ENCODE measurements at regions not wholly inside any gene's neighbourhood (a gene's known extent, or its start where the extent isn't known, plus 50 kb on each side); places are given as distances from the start of the nearest gene placed in this dataset.
A peak's percentile ranks its signal among the peaks of the same experiment; 100 is the strongest.

GRCh38 chr16:76612497-76612896 lies 335.3 kb downstream of the CNTNAP4 start:
- Histone ChIP-seq H3K4me1 (ENCODE audit: control insufficient read depth in 2 of 2, insufficient read depth in 2 of 2, low read length in 2 of 2) (no peaks in the 10 kb centered on the region), H3K27me3 (ENCODE audit: control insufficient read depth in 2 of 2, insufficient read depth in 2 of 2, low read length in 2 of 2) (no peaks in the 10 kb centered on the region), H3K27ac (ENCODE audit: low read depth, low read length) (no peak overlapping the region), H3K4me3 (ENCODE audit: low read length) (no peak overlapping the region), H3K36me3 (ENCODE audit: control insufficient read depth in 2 of 3, insufficient read depth in 3 of 3, low read length in 3 of 3) (no peaks in the 10 kb centered on the region), H3K9me3 (ENCODE audit: control insufficient read depth in 2 of 3, low read length in 3 of 3) (no peaks in the 10 kb centered on the region)
- no peak for ATAC-seq
- Mint-ChIP-seq H3K9me3 (peaks cover 0 to 4% (median 0%) of the 10 kb centered on the region in 11 donors), H3K4me1 (no peaks in the 10 kb centered on the region), H3K36me3 (no peaks in the 10 kb centered on the region), H3K27ac (no peak overlapping the region), H3K4me3 (no peak overlapping the region), H3K27me3 (no peaks in the 10 kb centered on the region)
- intact Hi-C loops (cut with micrococcal nuclease), result no loop called here
- POLR2A ChIA-PET, result no interaction called here
- no peak for DNase-seq
- CTCF ChIA-PET, result no interaction called here

- Mint-ChIP-seq H3K27me3 (no peaks in the 10 kb centered on the region), H3K4me3 (no peak overlapping the region), H3K27ac (no peak overlapping the region), H3K4me1 (no peaks in the 10 kb centered on the region), H3K9me3 (peaks cover 0 to 9% (median 4%) of the 10 kb centered on the region in 11 donors), H3K36me3 (no peaks in the 10 kb centered on the region)
- H3K9me3 ChIP-seq (ENCODE audit: control insufficient read depth in 2 of 3, low read length in 3 of 3), result no peaks in the 10 kb centered on the region
- POLR2A ChIA-PET, result no interaction called here
- CTCF ChIA-PET, result no interaction called here
- no peak overlapping the region for H3K4me3 ChIP-seq (ENCODE audit: low read length)
- no peak overlapping the region for H3K27ac ChIP-seq (ENCODE audit: low read depth, low read length)
- ATAC-seq (no peak), DNase-seq (no peak)
- intact Hi-C loops (cut with micrococcal nuclease), result no loop called here
- H3K36me3 ChIP-seq (ENCODE audit: control insufficient read depth in 2 of 3, insufficient read depth in 3 of 3, low read length in 3 of 3), result no peaks in the 10 kb centered on the region
- H3K4me1 ChIP-seq (ENCODE audit: control insufficient read depth in 2 of 2, insufficient read depth in 2 of 2, low read length in 2 of 2), result no peaks in the 10 kb centered on the region
- no peaks in the 10 kb centered on the region for H3K27me3 ChIP-seq (ENCODE audit: control insufficient read depth in 2 of 2, insufficient read depth in 2 of 2, low read length in 2 of 2)
Measured at GRCh38 chr16:76614269-76614668, 337.1 kb downstream of the CNTNAP4 start.

- DNase-seq, result no peak
Measured at GRCh38 chr16:76622876-76623275, 345.7 kb downstream of the CNTNAP4 start.

GRCh38 chr16:76634847-76635697 lies 357.9 kb downstream of the CNTNAP4 start:
- POLR2A ChIA-PET, result no interaction called here
- Histone ChIP-seq H3K27me3 (ENCODE audit: control insufficient read depth in 2 of 2, insufficient read depth in 2 of 2, low read length in 2 of 2) (no peaks in the 10 kb centered on the region), H3K4me1 (ENCODE audit: control insufficient read depth in 2 of 2, insufficient read depth in 2 of 2, low read length in 2 of 2) (no peaks in the 10 kb centered on the region), H3K27ac (ENCODE audit: low read depth, low read length) (no peak overlapping the region), H3K9me3 (ENCODE audit: control insufficient read depth in 2 of 3, low read length in 3 of 3) (no peaks in the 10 kb centered on the region), H3K36me3 (ENCODE audit: control insufficient read depth in 2 of 3, insufficient read depth in 3 of 3, low read length in 3 of 3) (no peaks in the 10 kb centered on the region), H3K4me3 (ENCODE audit: low read length) (no peak overlapping the region)
- Mint-ChIP-seq H3K27me3 (no peaks in the 10 kb centered on the region), H3K27ac (no peak overlapping the region), H3K4me3 (peak overlapping the region in 1 of 10 donors; percentile 3), H3K36me3 (peaks cover 0 to 5% (median 0%) of the 10 kb centered on the region in 5 donors), H3K9me3 (peaks cover 0 to 36% (median 11%) of the 10 kb centered on the region in 11 donors), H3K4me1 (no peaks in the 10 kb centered on the region)
- intact Hi-C loops (cut with micrococcal nuclease), result no loop called here
- DNase-seq (peak in 2 of 9 donors; percentile 0 to 5), ATAC-seq (no peak)
- CTCF ChIA-PET, result no interaction called here

More at GRCh38 chr16:76622876-76623275, 345.7 kb downstream of the CNTNAP4 start:
- ChIA-PET POLR2A (no interaction called here), CTCF (no interaction called here)
- no peaks in the 10 kb centered on the region for H3K4me1 Mint-ChIP-seq
- no peak overlapping the region for H3K4me3 Mint-ChIP-seq
- no peak for ATAC-seq
- H3K27me3 Mint-ChIP-seq, result no peaks in the 10 kb centered on the region
- no peak overlapping the region for H3K27ac Mint-ChIP-seq
- H3K9me3 Mint-ChIP-seq, result peaks cover 0 to 13% (median 6%) of the 10 kb centered on the region in 11 donors
- Histone ChIP-seq H3K4me3 (ENCODE audit: low read length) (no peak overlapping the region), H3K4me1 (ENCODE audit: control insufficient read depth in 2 of 2, insufficient read depth in 2 of 2, low read length in 2 of 2) (no peaks in the 10 kb centered on the region), H3K27ac (ENCODE audit: low read depth, low read length) (no peak overlapping the region), H3K27me3 (ENCODE audit: control insufficient read depth in 2 of 2, insufficient read depth in 2 of 2, low read length in 2 of 2) (no peaks in the 10 kb centered on the region), H3K36me3 (ENCODE audit: control insufficient read depth in 2 of 3, insufficient read depth in 3 of 3, low read length in 3 of 3) (no peaks in the 10 kb centered on the region), H3K9me3 (ENCODE audit: control insufficient read depth in 2 of 3, low read length in 3 of 3) (no peaks in the 10 kb centered on the region)
- intact Hi-C loops (cut with micrococcal nuclease), result no loop called here
- no peaks in the 10 kb centered on the region for H3K36me3 Mint-ChIP-seq

DNA sequence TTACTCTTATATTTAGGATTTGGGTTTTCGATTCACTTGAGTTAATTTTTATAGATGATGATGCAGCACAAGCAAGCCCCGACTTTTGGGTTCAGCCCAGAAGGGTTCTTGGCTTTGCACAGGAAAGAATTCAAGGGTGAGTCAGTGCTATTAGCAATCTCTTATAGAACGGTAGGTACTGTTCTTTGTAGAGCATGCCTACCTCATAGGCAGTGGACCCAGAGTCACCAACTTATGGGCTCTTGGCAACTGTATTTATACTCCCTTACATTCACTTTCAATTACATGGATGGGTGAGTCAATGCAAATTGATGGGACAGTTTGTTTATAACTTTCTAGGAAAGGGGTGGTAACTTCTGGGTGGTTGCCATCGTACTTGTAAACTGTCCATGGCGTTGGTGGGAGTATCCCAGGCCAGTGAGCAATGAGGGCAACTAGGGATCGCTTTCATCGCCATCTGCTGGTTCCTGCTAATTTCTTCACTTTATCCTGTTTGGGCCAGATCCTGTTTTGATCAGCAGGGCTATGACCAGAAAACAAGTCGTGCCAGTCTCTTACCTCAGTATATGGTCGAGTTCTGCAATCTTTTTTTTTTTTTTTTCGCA lies 362.6 kb downstream of the CNTNAP4 start:
- ATAC-seq (no peak), DNase-seq (no peak)
- H3K4me1 ChIP-seq (ENCODE audit: control insufficient read depth in 2 of 2, insufficient read depth in 2 of 2, low read length in 2 of 2), result no peaks in the 10 kb centered on the region
- H3K27me3 ChIP-seq (ENCODE audit: control insufficient read depth in 2 of 2, insufficient read depth in 2 of 2, low read length in 2 of 2), result no peaks in the 10 kb centered on the region
- Mint-ChIP-seq H3K36me3 (no peaks in the 10 kb centered on the region), H3K4me1 (no peaks in the 10 kb centered on the region), H3K4me3 (no peak overlapping the region), H3K9me3 (peaks cover 0 to 12% (median 0%) of the 10 kb centered on the region in 11 donors), H3K27me3 (no peaks in the 10 kb centered on the region), H3K27ac (no peak overlapping the region)
- no peak overlapping the region for H3K4me3 ChIP-seq (ENCODE audit: low read length)
- POLR2A ChIA-PET, result no interaction called here
- intact Hi-C loops (cut with micrococcal nuclease), result no loop called here
- H3K36me3 ChIP-seq (ENCODE audit: control insufficient read depth in 2 of 3, insufficient read depth in 3 of 3, low read length in 3 of 3), result no peaks in the 10 kb centered on the region
- H3K27ac ChIP-seq (ENCODE audit: low read depth, low read length), result no peak overlapping the region
- CTCF ChIA-PET, result no interaction called here
- no peaks in the 10 kb centered on the region for H3K9me3 ChIP-seq (ENCODE audit: control insufficient read depth in 2 of 3, low read length in 3 of 3)

DNA sequence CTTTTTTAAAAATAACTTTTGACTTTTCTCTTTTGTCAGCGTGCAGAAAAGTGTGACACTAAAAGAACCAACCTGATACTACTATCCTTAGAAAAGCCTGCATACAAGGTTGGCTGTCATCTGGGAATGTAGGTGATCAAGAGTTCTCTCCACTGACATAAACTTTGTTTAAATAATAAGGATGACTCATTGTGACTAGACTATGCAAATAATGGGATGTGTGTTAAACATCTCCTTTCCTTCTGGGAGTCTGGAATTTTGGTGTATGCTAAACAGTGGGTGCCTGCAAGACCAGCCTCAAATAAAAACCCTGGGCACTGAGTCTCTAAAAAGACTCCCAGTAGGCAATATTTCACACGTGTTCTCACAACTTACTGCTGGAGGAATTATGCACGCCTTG lies 373.4 kb downstream of the CNTNAP4 start:
- Mint-ChIP-seq H3K27me3 (no peaks in the 10 kb centered on the region), H3K9me3 (peaks cover 0 to 6% (median 0%) of the 10 kb centered on the region in 11 donors), H3K27ac (no peak overlapping the region), H3K4me3 (no peak overlapping the region), H3K36me3 (no peaks in the 10 kb centered on the region), H3K4me1 (no peaks in the 10 kb centered on the region)
- no peak overlapping the region for H3K27ac ChIP-seq (ENCODE audit: low read depth, low read length)
- POLR2A ChIA-PET, result no interaction called here
- CTCF ChIA-PET, result no interaction called here
- no peak for ATAC-seq
- no peak for DNase-seq
- no peak overlapping the region for H3K4me3 ChIP-seq (ENCODE audit: low read length)
- intact Hi-C loops (cut with micrococcal nuclease), result no loop called here
- H3K9me3 ChIP-seq (ENCODE audit: control insufficient read depth in 2 of 3, low read length in 3 of 3), result no peaks in the 10 kb centered on the region
- H3K4me1 ChIP-seq (ENCODE audit: control insufficient read depth in 2 of 2, insufficient read depth in 2 of 2, low read length in 2 of 2), result no peaks in the 10 kb centered on the region
- no peaks in the 10 kb centered on the region for H3K36me3 ChIP-seq (ENCODE audit: control insufficient read depth in 2 of 3, insufficient read depth in 3 of 3, low read length in 3 of 3)
- no peaks in the 10 kb centered on the region for H3K27me3 ChIP-seq (ENCODE audit: control insufficient read depth in 2 of 2, insufficient read depth in 2 of 2, low read length in 2 of 2)
